H1 (cell line): ENCODE measurements at regions not wholly inside any gene's neighbourhood (a gene's known extent, or its start where the extent isn't known, plus 50 kb on each side); places are given as distances from the start of the nearest gene placed in this dataset.
A peak's percentile ranks its signal among the peaks of the same experiment; 100 is the strongest.

Source experiments
- CTCF ChIA-PET: fragments of 300-600 bp; sonication (Branson Sonifier 250); formaldehyde crosslinking; loops from one replicate; lab custom pipeline; 2021; ENCODE audit not compliant: partially characterized antibody; lab: Charles Lee
- POLR2A ChIA-PET: fragments of 300-600 bp; sonication (Branson Sonifier 250); formaldehyde crosslinking; loops from one replicate; lab custom pipeline; 2021; ENCODE audit warnings: inconsistent platforms; ENCODE audit not compliant: partially characterized antibody; lab: Charles Lee
- DNase-seq, 2 experiments: peaks; one replicate each; pipeline versions ENCODE4 v3.0.0 to v3.0.0-alpha.2; 2010 to 2022; ENCODE audit warnings: low spot score in 2 of 2, low read depth in 1 of 2, mixed read lengths in 1 of 2
- FAIRE-seq: peaks from 2 replicates; lab custom pipeline; 2011; peaks lifted over from hg19 to GRCh38; lab: Jason Lieb, UNC
- H2AFZ ChIP-seq: 2 replicates; pipeline ENCODE4 v1.8.1; 2012; ENCODE audit warnings: low read length, inconsistent platforms
- H2AK5ac ChIP-seq: 2 replicates; pipeline ENCODE4 v1.6.1; 2013; ENCODE audit warnings: low read depth, low read length
- H2BK120ac ChIP-seq: replicated peaks from 2 replicates; pipeline ENCODE3; 2013; ENCODE audit warnings: low read depth, low read length, inconsistent platforms
- H2BK12ac ChIP-seq: 2 replicates; pipeline ENCODE4 v1.6.1; 2013; ENCODE audit warnings: low read depth, low read length
- H2BK15ac ChIP-seq: 2 replicates; pipeline ENCODE4 v1.6.1; 2013; ENCODE audit warnings: low read length
- H2BK20ac ChIP-seq: 2 replicates; pipeline ENCODE4 v1.6.1; 2013; ENCODE audit warnings: low read length
- H2BK5ac ChIP-seq: 2 replicates; pipeline ENCODE4 v1.6.1; 2013; ENCODE audit warnings: low read depth, low read length
- H3K14ac ChIP-seq: 2 replicates; pipeline ENCODE4 v1.6.1; 2013; ENCODE audit warnings: inconsistent platforms; ENCODE audit not compliant: insufficient read length
- H3K18ac ChIP-seq: 2 replicates; pipeline ENCODE4 v1.6.1; 2013; ENCODE audit warnings: low read length; ENCODE audit errors: extremely low read depth
- H3K23ac ChIP-seq: 2 replicates; pipeline ENCODE4 v1.6.1; 2013; ENCODE audit warnings: inconsistent platforms; ENCODE audit not compliant: insufficient read length
- H3K23me2 ChIP-seq: 2 replicates; pipeline ENCODE4 v1.6.1; 2013; ENCODE audit warnings: low read depth, low read length
- H3K27ac ChIP-seq: 2 replicates; pipeline ENCODE4 v1.6.1; 2011; ENCODE audit warnings: low read depth, low read length, inconsistent platforms
- H3K27me3 ChIP-seq, 4 experiments: replicated peaks in 1 of 4; 1 replicate in 1 of 4; 2 replicates in 3 of 4; pipeline versions ENCODE4 v1.6.1 to v1.8.1; 2011 to 2013; ENCODE audit warnings: low read length in 3 of 4, mild to moderate bottlenecking in 3 of 4, inconsistent platforms in 2 of 4, mixed read lengths in 2 of 4, moderate library complexity in 1 of 4; ENCODE audit not compliant: control insufficient read depth in 3 of 4, insufficient read depth in 3 of 4; ENCODE audit errors: extremely low read depth in 1 of 4
- H3K36me3 ChIP-seq, 4 experiments: 2 replicates each; pipeline versions ENCODE4 v1.6.1 to v1.8.1; 2011 to 2013; ENCODE audit warnings: mild to moderate bottlenecking in 4 of 4, low read length in 3 of 4, moderate library complexity in 2 of 4, control low read depth in 1 of 4, inconsistent platforms in 1 of 4; ENCODE audit not compliant: insufficient read depth in 4 of 4, control insufficient read depth in 2 of 4
- H3K4ac ChIP-seq: replicated peaks from 2 replicates; pipeline ENCODE3; 2013; ENCODE audit warnings: low read length, low read depth, mixed read lengths, inconsistent platforms; ENCODE audit not compliant: insufficient read length
- H3K4me1 ChIP-seq, 4 experiments: replicated peaks in 1 of 4; 1 replicate in 1 of 4; 2 replicates in 3 of 4; pipeline versions ENCODE4 v1.6.1 to v1.8.1; 2011 to 2013; ENCODE audit warnings: low read length in 3 of 4, inconsistent platforms in 2 of 4, mixed read lengths in 1 of 4; ENCODE audit not compliant: insufficient read depth in 4 of 4, control insufficient read depth in 3 of 4
- H3K4me2 ChIP-seq, 2 experiments: 2 replicates each; pipeline versions ENCODE4 v1.6.1 to v1.8.1; 2011 to 2013; ENCODE audit warnings: low read depth in 2 of 2, low read length in 2 of 2, control low read depth in 1 of 2, inconsistent platforms in 1 of 2, mild to moderate bottlenecking in 1 of 2; ENCODE audit not compliant: insufficient read depth in 1 of 2
- H3K4me3 ChIP-seq, 4 experiments: fragments of 200-600, 300-600 bp in 1 of 4; sonication (generic), shearing (Covaris generic), sonication (Bioruptor Twin) in 1 of 4; 2 replicates each; pipeline versions ENCODE4 v1.5.1 to v1.8.1; 2011 to 2016; ENCODE audit warnings: low read length in 4 of 4, low read depth in 3 of 4, control low read depth in 2 of 4, inconsistent platforms in 2 of 4, mild to moderate bottlenecking in 2 of 4, mixed read lengths in 1 of 4, moderate library complexity in 1 of 4; ENCODE audit not compliant: insufficient read depth in 2 of 4; ENCODE audit errors: extremely low read depth in 1 of 4
- H3K56ac ChIP-seq: replicated peaks from 2 replicates; pipeline ENCODE3; 2013; ENCODE audit warnings: low read depth, mild to moderate bottlenecking, mixed read lengths, low read length, inconsistent platforms; ENCODE audit not compliant: insufficient read length
- H3K79me1 ChIP-seq: 2 replicates; pipeline ENCODE4 v1.6.1; 2013; ENCODE audit warnings: low read depth, low read length, control low read depth
- H3K79me2 ChIP-seq, 2 experiments: 2 replicates each; pipeline versions ENCODE4 v1.6.1 to v1.8.1; 2012 to 2013; ENCODE audit warnings: low read length in 2 of 2, mild to moderate bottlenecking in 2 of 2, inconsistent platforms in 1 of 2; ENCODE audit not compliant: insufficient read depth in 2 of 2, control insufficient read depth in 1 of 2
- H3K9ac ChIP-seq, 4 experiments: replicated peaks in 1 of 4; 1 replicate in 1 of 4; 2 replicates in 3 of 4; pipeline versions ENCODE4 v1.6.1 to v1.8.1; 2011 to 2013; ENCODE audit warnings: low read depth in 3 of 4, low read length in 3 of 4, control low read depth in 2 of 4, mild to moderate bottlenecking in 2 of 4, moderate library complexity in 2 of 4, inconsistent platforms in 1 of 4; ENCODE audit errors: extremely low read depth in 1 of 4
- H3K9me3 ChIP-seq, 2 experiments: 2 replicates each; pipeline versions ENCODE4 v1.6.1 to v1.8.1; 2012 to 2013; ENCODE audit warnings: mild to moderate bottlenecking in 2 of 2, moderate library complexity in 2 of 2, control low read depth in 1 of 2, inconsistent platforms in 1 of 2, low read depth in 1 of 2, low read length in 1 of 2, mixed read lengths in 1 of 2; ENCODE audit not compliant: insufficient read depth in 2 of 2
- H4K20me1 ChIP-seq, 2 experiments: replicated peaks in 1 of 2; 2 replicates each; pipeline versions ENCODE3 to v1.8.1; 2011 to 2013; ENCODE audit warnings: inconsistent platforms in 2 of 2, low read length in 2 of 2, mild to moderate bottlenecking in 1 of 2; ENCODE audit not compliant: insufficient read depth in 2 of 2, control insufficient read depth in 1 of 2
- H4K5ac ChIP-seq: 2 replicates; pipeline ENCODE4 v1.6.1; 2013; ENCODE audit warnings: low read length, low read depth, mixed read lengths, inconsistent platforms; ENCODE audit not compliant: insufficient read length
- H4K8ac ChIP-seq: 2 replicates; pipeline ENCODE4 v1.8.0; 2013; ENCODE audit warnings: mild to moderate bottlenecking, moderate library complexity, low read length, inconsistent platforms; ENCODE audit not compliant: insufficient read depth; ENCODE audit errors: extremely low read depth
- H4K91ac ChIP-seq: replicated peaks from 2 replicates; pipeline ENCODE3; 2013; ENCODE audit warnings: low read length, mixed read lengths, inconsistent platforms; ENCODE audit not compliant: insufficient read length
- FOSL1 ChIP-seq: IDR thresholded peaks from 2 replicates; pipeline ENCODE4 v1.6.1; 2011; ENCODE audit warnings: mild to moderate bottlenecking, low read depth, low read length, moderate library complexity; ENCODE audit not compliant: insufficient read depth
- POU5F1 ChIP-seq: IDR thresholded peaks from 2 replicates; pipeline ENCODE4 v1.6.1; 2011; ENCODE audit warnings: low read depth, mild to moderate bottlenecking, low read length, moderate library complexity
- TBP ChIP-seq: IDR thresholded peaks from 2 replicates; pipeline ENCODE4 v1.6.1; 2011; ENCODE audit warnings: low read depth, low read length, improper control_type of control experiment
- WGBS, 2 experiments: shearing (Covaris generic) in 1 of 2; methylation state at CpG; one replicate each; pipeline versions ENCODE4 v1.1.6 to v1.1.7; 2013 to 2015; ENCODE audit warnings: low lambda C conversion rate in 2 of 2, mixed read lengths in 2 of 2, inconsistent platforms in 1 of 2, low coverage in 1 of 2, missing lambda C conversion rate in 1 of 2; ENCODE audit not compliant: insufficient replicate concordance in 2 of 2, insufficient coverage in 1 of 2, insufficient read length in 1 of 2; ENCODE audit errors: extremely low coverage in 1 of 2, missing lambda C conversion rate in 1 of 2; 5-methylcytosine and 5-hydroxymethylcytosine counted together

DNA sequence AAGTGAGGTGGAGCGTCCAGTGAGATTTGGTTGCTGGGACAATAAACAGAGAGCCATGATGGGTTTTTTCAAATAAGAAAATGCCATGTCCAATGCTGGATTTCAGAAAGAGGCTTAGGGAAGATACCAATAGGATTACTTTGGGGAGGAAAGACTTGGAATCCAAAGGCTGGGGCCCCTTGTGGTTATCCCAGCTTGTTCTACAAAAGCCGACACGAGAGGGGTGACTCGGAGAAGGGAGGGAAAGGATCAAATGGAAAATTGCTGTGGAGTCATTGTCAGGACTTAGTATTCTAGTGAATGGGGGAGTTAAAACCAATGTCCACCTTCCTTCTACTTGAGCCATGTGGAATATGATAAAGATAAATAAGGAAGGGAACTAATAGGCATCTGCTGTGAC lies 305.5 kb downstream of the SOX9 start:
- Histone ChIP-seq H3K4me3 (no peak overlapping the region), H3K27me3 (no peaks in the 10 kb centered on the region), H3K27ac (no peak overlapping the region), H3K36me3 (no peaks in the 10 kb centered on the region), H3K79me2 (no peaks in the 10 kb centered on the region), H4K91ac (no peak overlapping the region), H2BK15ac (no peak overlapping the region), H3K23me2 (no peaks in the 10 kb centered on the region), H4K5ac (no peak overlapping the region), H3K9me3 (no peaks in the 10 kb centered on the region), H2BK20ac (no peak overlapping the region), H3K14ac (no peak overlapping the region), H4K20me1 (no peaks in the 10 kb centered on the region), H4K8ac (no peak overlapping the region), H3K9ac (no peak overlapping the region), H3K4ac (no peak overlapping the region), H3K4me2 (no peak overlapping the region), H2AK5ac (no peak overlapping the region), H3K23ac (no peak overlapping the region), H2BK120ac (no peak overlapping the region), H3K56ac (no peak overlapping the region), H2AFZ (no peak overlapping the region), H3K18ac (no peak overlapping the region), H3K79me1 (no peaks in the 10 kb centered on the region), H2BK5ac (no peak overlapping the region), H3K4me1 (peaks cover 0 to 3% (median 0%) of the 10 kb centered on the region in 4 experiments; a peak in 1 of 7 replicates), H2BK12ac (0 out of 2 replicates have a peak overlapping the region, but pooled peaks have one; percentile 4)
- TF ChIP-seq TBP (no peak), FOSL1 (no peak), POU5F1 (no peak)
- CTCF ChIA-PET, result interaction anchor here (0.5 to 1.0 kb wide), 4 partner anchors 9 to 274 kb away, joined by 3 to 4 read pairs (median 4); no protein-coding TSS in a partner anchor
- FAIRE-seq, result no peak
- POLR2A ChIA-PET, result no interaction called here
- WGBS, 2 experiments, result 73% methylated on average over 4 of the region's 4 CpGs; no CpG with 5 or more reads in 1 of the 2 experiments
- DNase-seq, result no peak
